Spleen (tissue), 11 donors: ENCODE measurements at regions not wholly inside any gene's neighbourhood (a gene's known extent, or its start where the extent isn't known, plus 50 kb on each side); places are given as distances from the start of the nearest gene placed in this dataset.

ENCODE experiments used
- DNase-seq: peaks from one replicate; pipeline ENCODE4 v3.0.0-alpha.2; 2020
- H3K27ac ChIP-seq, 8 donors: fragments of 200-600 bp; sonication (generic) in 7 of 8; 1 replicate in 4 of 8; 2 replicates in 4 of 8; pipeline versions ENCODE4 v1.5.0 to v1.8.0; 2016 to 2021; ENCODE audit warnings: inconsistent platforms in 4 of 8, mild to moderate bottlenecking in 4 of 8, moderate library complexity in 1 of 8
- H3K27me3 ChIP-seq, 7 donors: fragments of 200-600 bp; sonication (generic) in 6 of 7; replicated peaks in 1 of 7; 1 replicate in 4 of 7; 2 replicates in 3 of 7; pipeline versions ENCODE4 v1.5.0 to v1.8.0; 2016 to 2021; ENCODE audit warnings: inconsistent platforms in 3 of 7, mild to moderate bottlenecking in 1 of 7
- H3K36me3 ChIP-seq, 6 donors: fragments of 200-600 bp; sonication (generic) in 5 of 6; 1 replicate in 4 of 6; 2 replicates in 2 of 6; pipeline versions ENCODE4 v1.5.0 to v1.8.0; 2016 to 2021; ENCODE audit warnings: inconsistent platforms in 2 of 6
- H3K4me1 ChIP-seq, 6 donors: fragments of 200-600 bp; sonication (generic) in 5 of 6; 1 replicate in 3 of 6; 2 replicates in 3 of 6; pipeline versions ENCODE4 v1.5.0 to v1.8.0; 2016 to 2021; ENCODE audit warnings: inconsistent platforms in 3 of 6
- H3K4me3 ChIP-seq, 8 donors: fragments of 200-600 bp; sonication (generic) in 7 of 8; 1 replicate in 4 of 8; 2 replicates in 4 of 8; pipeline versions ENCODE4 v1.5.0 to v1.8.0; 2016 to 2021; ENCODE audit warnings: inconsistent platforms in 4 of 8, mild to moderate bottlenecking in 4 of 8, moderate library complexity in 2 of 8
- H3K9me3 ChIP-seq, 8 donors: fragments of 200-600 bp; sonication (generic) in 7 of 8; 1 replicate in 4 of 8; 2 replicates in 4 of 8; pipeline versions ENCODE4 v1.5.0 to v1.8.0; 2016 to 2021; ENCODE audit warnings: inconsistent platforms in 4 of 8
- CTCF ChIP-seq, 11 experiments: fragments of 200-600 bp in 7 of 11; fragments of 450-650 bp in 4 of 11; sonication (generic) in 4 of 11; IDR thresholded peaks in 8 of 11; conservative IDR thresholded peaks in 3 of 11; 1 replicate in 7 of 11; 2 replicates in 4 of 11; pipeline versions ENCODE4 v1.4.0 to v1.8.0; 2016 to 2021; ENCODE audit warnings: antibody characterized with exemption in 11 of 11, inconsistent platforms in 4 of 11, mild to moderate bottlenecking in 1 of 11
- POLR2A ChIP-seq, 3 donors: fragments of 450-650 bp; IDR thresholded peaks; one replicate each; pipeline ENCODE4 v1.5.1; 2017; ENCODE audit warnings: antibody characterized with exemption in 3 of 3, mild to moderate bottlenecking in 1 of 3
- POLR2AphosphoS5 ChIP-seq, 3 donors: sonication (generic); formaldehyde crosslinking; IDR thresholded peaks; one replicate each; pipeline ENCODE4 v1.5.1; 2017; ENCODE audit warnings: antibody characterized with exemption in 3 of 3
- WGBS, 5 donors: extraction: QIAGEN DNeasy Blood & Tissue Kit in 3 of 5; methylation state at CpG; one replicate each; pipeline versions ENCODE4 v1.1.5 to v1.1.7; 2013 to 2018; 5-methylcytosine and 5-hydroxymethylcytosine counted together
- intact Hi-C: fragments of 100-400 bp; cut with DNase I; formaldehyde crosslinking; loops from one replicate; pipeline ENCODE4 v1.15.0; 2023; ENCODE audit warnings: low total_unique reads
- donor health status: healthy with polysubstance abuse.
- donor health status: DM: no; HTN: no; CAD: no; lungs with moderate emphysema.
- donor health status: DM: no; HTN: no; CAD: no.
- donor health status: Bipolar disorder and iron deficiency.
- donor health status: healthy.
- donor health status: DM: no; HTN: no; CAD: no.
- donor health status: DM: yes; HTN: yes; CAD: no.

GRCh38 chr10:10921826-10922461, 95.7 kb upstream of the CELF2 start:
- 83 to 90% (median 88%) methylated on average over 12 of the region's 12 CpGs for WGBS, 5 donors
- H3K4me3 ChIP-seq: no peak overlapping the region

GRCh38 chr10:10923029-10923651, 94.5 kb upstream of the CELF2 start:
- peaks cover 0 to 7% (median 0%) of the 10 kb centered on the region in 7 donors for H3K27me3 ChIP-seq
- no peak for DNase-seq
- no peak overlapping the region for H3K27ac ChIP-seq
- TF ChIP-seq POLR2A (IDR thresholded peaks at IDR 0.05) (no peak), CTCF (IDR thresholded peaks at IDR 0.05 in 8 of 11, conservative IDR thresholded peaks at IDR 0.05 in 3 of 11) (no peak), POLR2AphosphoS5 (IDR thresholded peaks at IDR 0.05) (no peak)
- no peaks in the 10 kb centered on the region for H3K36me3 ChIP-seq
- WGBS, 5 donors: 91 to 96% (median 93%) methylated on average over 17 of the region's 17 CpGs
- no peaks in the 10 kb centered on the region for H3K9me3 ChIP-seq
- no peak overlapping the region for H3K4me3 ChIP-seq
- no peaks in the 10 kb centered on the region for H3K4me1 ChIP-seq
- intact Hi-C loops: no loop called here

More at GRCh38 chr10:10921826-10922461, 95.7 kb upstream of the CELF2 start:
- no peaks in the 10 kb centered on the region for H3K4me1 ChIP-seq
- H3K27me3 ChIP-seq: peaks cover 0 to 7% (median 0%) of the 10 kb centered on the region in 7 donors
- no peaks in the 10 kb centered on the region for H3K9me3 ChIP-seq
- DNase-seq: no peak
- no peaks in the 10 kb centered on the region for H3K36me3 ChIP-seq
- TF ChIP-seq POLR2AphosphoS5 (IDR thresholded peaks at IDR 0.05): no peak
- no peak for TF ChIP-seq POLR2A (IDR thresholded peaks at IDR 0.05)
- TF ChIP-seq CTCF (IDR thresholded peaks at IDR 0.05 in 8 of 11, conservative IDR thresholded peaks at IDR 0.05 in 3 of 11): no peak
- no peak overlapping the region for H3K27ac ChIP-seq
- intact Hi-C loops: no loop called here

- no peak for DNase-seq
- Histone ChIP-seq H3K9me3 (no peaks in the 10 kb centered on the region), H3K27ac (no peak overlapping the region), H3K4me3 (no peak overlapping the region), H3K27me3 (peaks cover 0 to 7% (median 0%) of the 10 kb centered on the region in 7 donors), H3K36me3 (no peaks in the 10 kb centered on the region), H3K4me1 (no peaks in the 10 kb centered on the region)
- TF ChIP-seq POLR2A (IDR thresholded peaks at IDR 0.05) (no peak), CTCF (IDR thresholded peaks at IDR 0.05 in 8 of 11, conservative IDR thresholded peaks at IDR 0.05 in 3 of 11) (no peak)
- WGBS, 5 donors: 79 to 97% (median 91%) methylated on average over 4 of the region's 4 CpGs
- intact Hi-C loops: no loop called here
Measured at GRCh38 chr10:10925667-10926066, 92.0 kb upstream of the CELF2 start.

- H3K9me3 ChIP-seq: no peaks in the 10 kb centered on the region
- H3K27ac ChIP-seq: no peak overlapping the region
- no peak overlapping the region for H3K4me3 ChIP-seq
- no peaks in the 10 kb centered on the region for H3K36me3 ChIP-seq
- intact Hi-C loops: no loop called here
- no peak for TF ChIP-seq CTCF (IDR thresholded peaks at IDR 0.05 in 8 of 11, conservative IDR thresholded peaks at IDR 0.05 in 3 of 11)
- TF ChIP-seq POLR2A (IDR thresholded peaks at IDR 0.05): no peak
- TF ChIP-seq POLR2AphosphoS5 (IDR thresholded peaks at IDR 0.05): no peak
- H3K27me3 ChIP-seq: no peaks in the 10 kb centered on the region
- DNase-seq: no peak
- no peaks in the 10 kb centered on the region for H3K4me1 ChIP-seq
- WGBS, 5 donors: 88 to 100% (median 93%) methylated on average over 1 of the region's 1 CpG
Measured at GRCh38 chr10:10927608-10928007, 90.1 kb upstream of the CELF2 start.
